CD4-positive, alpha-beta memory T cell (primary cell): ENCODE measurements at regions not wholly inside any gene's neighbourhood (a gene's known extent, or its start where the extent isn't known, plus 50 kb on each side); places are given as distances from the start of the nearest gene placed in this dataset.
"Not testable (repeated sequence)": the region's sequence is repeated elsewhere in the genome, so short reads cannot be mapped to it uniquely, and the experiment has no call there.

Experiments
- CTCF ChIA-PET: fragments of 350-600 bp; sonication (Branson Sonifier 250); formaldehyde crosslinking; loops from one replicate; lab custom pipeline; 2021; ENCODE audit warnings: inconsistent platforms; ENCODE audit not compliant: partially characterized antibody; lab: Charles Lee
- POLR2A ChIA-PET: fragments of 350-600 bp; sonication (Branson Sonifier 250); formaldehyde crosslinking; loops from one replicate; lab custom pipeline; 2021; ENCODE audit not compliant: partially characterized antibody; lab: Charles Lee
- DNase-seq, 5 donors: peaks; one replicate each; pipeline versions ENCODE4 v3.0.0 to v3.0.0-alpha.2; 2020 to 2022; ENCODE audit warnings: mixed read lengths in 1 of 5
- H3K27ac ChIP-seq: one replicate; pipeline ENCODE4 v1.7.0; 2013; ENCODE audit warnings: low read depth, low read length
- H3K27me3 ChIP-seq: 2 replicates; pipeline ENCODE4 v1.7.0; 2013; ENCODE audit warnings: mild to moderate bottlenecking, low read length, moderate library complexity; ENCODE audit not compliant: insufficient read depth
- H3K36me3 ChIP-seq: 2 replicates; pipeline ENCODE4 v1.7.0; 2013; ENCODE audit warnings: mild to moderate bottlenecking, low read length, moderate library complexity; ENCODE audit not compliant: insufficient read depth
- H3K4me1 ChIP-seq: 2 replicates; pipeline ENCODE4 v1.7.0; 2013; ENCODE audit warnings: mild to moderate bottlenecking, low read length, moderate library complexity; ENCODE audit not compliant: insufficient read depth
- H3K4me3 ChIP-seq, 2 donors: one replicate each; pipeline ENCODE4 v1.7.0; 2013; ENCODE audit warnings: low read length in 2 of 2, mild to moderate bottlenecking in 1 of 2
- H3K9me3 ChIP-seq, 2 donors: one replicate each; pipeline ENCODE4 v1.7.0; 2013; ENCODE audit warnings: low read length in 2 of 2, control low read depth in 1 of 2; ENCODE audit not compliant: control insufficient read depth in 1 of 2
- H3K27ac Mint-ChIP-seq, 7 donors: one replicate each; pipeline ENCODE4 v1.8.0; 2020 to 2021; ENCODE audit warnings: mixed read lengths in 7 of 7, mild to moderate bottlenecking in 6 of 7, inconsistent platforms in 3 of 7, moderate library complexity in 3 of 7
- H3K27me3 Mint-ChIP-seq, 2 donors: one replicate each; pipeline ENCODE4 v1.8.0; 2020 to 2021; ENCODE audit warnings: mixed read lengths in 2 of 2
- H3K36me3 Mint-ChIP-seq, 2 donors: one replicate each; pipeline ENCODE4 v1.8.0; 2020 to 2021; ENCODE audit warnings: mixed read lengths in 2 of 2, inconsistent platforms in 1 of 2, mild to moderate bottlenecking in 1 of 2
- H3K4me1 Mint-ChIP-seq, 4 donors: one replicate each; pipeline ENCODE4 v1.8.0; 2020 to 2021; ENCODE audit warnings: mixed read lengths in 4 of 4, mild to moderate bottlenecking in 1 of 4
- H3K4me3 Mint-ChIP-seq, 8 donors: one replicate each; pipeline ENCODE4 v1.8.0; 2020 to 2021; ENCODE audit warnings: mixed read lengths in 8 of 8, mild to moderate bottlenecking in 7 of 8, moderate library complexity in 6 of 8, inconsistent platforms in 3 of 8
- H3K9me3 Mint-ChIP-seq, 8 donors: one replicate each; pipeline ENCODE4 v1.8.0; 2020 to 2021; ENCODE audit warnings: mixed read lengths in 8 of 8, mild to moderate bottlenecking in 5 of 8, inconsistent platforms in 3 of 8, moderate library complexity in 1 of 8
- intact Hi-C: fragments of 100-400 bp; cut with micrococcal nuclease; formaldehyde crosslinking; loops from one replicate; pipeline ENCODE4 v1.15.1; 2023

DNA sequence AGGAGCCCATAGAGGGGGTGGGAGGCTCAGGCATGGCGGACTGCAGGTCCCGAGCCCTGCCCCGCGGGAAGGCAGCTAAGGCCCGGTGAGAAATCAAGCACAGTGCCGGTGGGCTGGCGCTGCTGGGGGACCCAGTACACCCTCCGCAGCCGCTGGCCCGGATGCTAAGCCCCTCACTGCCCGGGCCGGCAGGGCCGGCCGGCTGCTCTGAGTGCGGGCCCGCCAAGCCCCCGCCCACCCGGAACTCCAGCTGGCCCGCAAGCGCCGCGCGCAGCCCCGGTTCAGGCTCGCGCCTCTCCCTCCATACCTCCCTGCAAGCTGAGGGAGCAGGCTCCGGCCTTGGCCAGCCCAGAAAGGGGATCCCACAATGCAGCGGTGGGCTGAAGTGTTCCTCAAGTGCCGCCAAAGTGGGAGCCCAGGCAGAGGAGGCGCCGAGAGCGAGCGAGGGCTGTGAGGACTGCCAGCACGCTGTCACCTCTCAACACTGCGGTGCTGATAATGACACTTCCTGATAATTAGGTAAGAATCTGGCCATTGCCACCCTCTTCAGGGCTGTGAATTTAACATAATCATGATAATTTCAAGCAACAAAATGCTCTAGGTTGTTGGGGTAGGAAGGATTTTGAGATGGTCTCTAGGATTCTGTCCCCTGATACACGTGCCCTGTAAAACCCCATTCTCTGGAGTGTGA lies 74.7 kb upstream of the TBL1XR1 start:
- H3K36me3 ChIP-seq, H3K4me1 Mint-ChIP-seq, H3K4me3 ChIP-seq, POLR2A ChIA-PET, H3K27ac ChIP-seq, H3K27me3 ChIP-seq, H3K9me3 Mint-ChIP-seq, H3K36me3 Mint-ChIP-seq, H3K9me3 ChIP-seq, H3K27me3 Mint-ChIP-seq, H3K4me3 Mint-ChIP-seq, H3K27ac Mint-ChIP-seq, DNase-seq, intact Hi-C loops, CTCF ChIA-PET, H3K4me1 ChIP-seq: not testable (repeated sequence)

DNA sequence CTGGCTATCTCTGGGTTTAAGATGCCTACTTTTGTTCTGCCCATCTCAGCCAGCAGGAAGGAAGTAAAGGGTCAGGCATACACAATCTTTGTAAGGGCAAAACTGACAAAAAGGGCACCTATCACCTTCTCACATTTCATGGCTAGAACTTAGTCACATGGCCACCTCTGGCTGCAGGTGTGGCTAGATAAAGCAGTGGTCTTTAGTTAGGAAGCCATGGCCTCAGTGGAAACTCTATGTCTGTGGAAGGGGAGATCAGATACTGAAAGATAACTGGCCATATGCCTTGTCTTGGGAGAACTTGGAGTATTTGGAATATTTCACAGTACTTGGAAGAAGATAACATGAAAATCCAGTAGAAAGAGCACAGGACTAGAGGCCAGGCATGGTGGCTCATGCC lies 80.7 kb upstream of the TBL1XR1 start:
- DNase-seq, result no peak
- Mint-ChIP-seq H3K4me3 (no peak overlapping the region), H3K9me3 (no peaks in the 10 kb centered on the region), H3K4me1 (peaks cover 10 to 20% (median 16%) of the 10 kb centered on the region in 4 donors), H3K27me3 (no peaks in the 10 kb centered on the region), H3K27ac (no peak overlapping the region), H3K36me3 (no peaks in the 10 kb centered on the region)
- intact Hi-C loops, result no loop called here
- POLR2A ChIA-PET, result no interaction called here
- H3K27me3 ChIP-seq, result no peaks in the 10 kb centered on the region
- H3K4me1 ChIP-seq, result peaks cover 14% of the 10 kb centered on the region
- no peaks in the 10 kb centered on the region for H3K36me3 ChIP-seq
- no peak overlapping the region for H3K4me3 ChIP-seq
- no peak overlapping the region for H3K27ac ChIP-seq
- CTCF ChIA-PET, result no interaction called here
- no peaks in the 10 kb centered on the region for H3K9me3 ChIP-seq

DNA sequence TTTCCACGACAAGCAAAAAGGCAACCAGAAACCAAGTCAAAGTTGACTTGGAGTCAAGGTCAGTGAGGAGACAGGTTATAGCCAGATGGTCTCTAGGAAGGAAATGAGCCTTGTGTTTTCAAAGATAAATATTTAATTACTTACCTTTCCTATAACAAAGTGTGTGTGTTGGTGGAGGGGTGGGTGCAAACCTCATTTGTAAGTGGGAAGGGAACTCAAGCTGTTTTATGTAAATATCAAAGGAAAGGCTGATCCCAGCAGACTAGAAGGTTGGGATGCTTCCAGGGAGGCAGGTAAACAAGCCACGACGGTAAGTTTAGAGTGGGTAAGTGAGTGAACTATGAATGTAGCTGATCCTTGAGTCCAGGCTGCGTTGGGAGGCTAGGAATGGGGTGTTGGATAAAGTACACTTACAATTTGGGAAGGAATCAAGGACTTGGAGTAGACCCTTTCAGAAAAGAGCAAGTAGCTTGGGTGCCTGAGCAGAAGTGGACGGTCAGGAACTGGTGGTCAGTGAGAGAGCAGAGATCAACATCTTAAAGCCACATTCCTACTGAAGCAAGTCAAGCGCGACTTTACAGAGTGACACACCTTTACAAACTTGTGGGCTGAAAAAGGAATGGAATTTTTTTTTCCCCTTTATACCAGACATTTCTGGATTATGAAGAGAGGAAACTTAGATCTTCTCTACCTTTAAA lies 82.0 kb upstream of the TBL1XR1 start:
- Histone ChIP-seq H3K27ac (no peak overlapping the region), H3K4me1 (peaks cover 19% of the 10 kb centered on the region), H3K9me3 (no peaks in the 10 kb centered on the region), H3K4me3 (no peak overlapping the region), H3K36me3 (no peaks in the 10 kb centered on the region), H3K27me3 (no peaks in the 10 kb centered on the region)
- Mint-ChIP-seq H3K27ac (no peak overlapping the region), H3K4me1 (peaks cover 11 to 24% (median 18%) of the 10 kb centered on the region in 4 donors), H3K27me3 (no peaks in the 10 kb centered on the region), H3K36me3 (no peaks in the 10 kb centered on the region), H3K9me3 (no peaks in the 10 kb centered on the region), H3K4me3 (no peak overlapping the region)
- POLR2A ChIA-PET, result no interaction called here
- CTCF ChIA-PET, result no interaction called here
- DNase-seq, result no peak
- intact Hi-C loops, result no loop called here

DNA sequence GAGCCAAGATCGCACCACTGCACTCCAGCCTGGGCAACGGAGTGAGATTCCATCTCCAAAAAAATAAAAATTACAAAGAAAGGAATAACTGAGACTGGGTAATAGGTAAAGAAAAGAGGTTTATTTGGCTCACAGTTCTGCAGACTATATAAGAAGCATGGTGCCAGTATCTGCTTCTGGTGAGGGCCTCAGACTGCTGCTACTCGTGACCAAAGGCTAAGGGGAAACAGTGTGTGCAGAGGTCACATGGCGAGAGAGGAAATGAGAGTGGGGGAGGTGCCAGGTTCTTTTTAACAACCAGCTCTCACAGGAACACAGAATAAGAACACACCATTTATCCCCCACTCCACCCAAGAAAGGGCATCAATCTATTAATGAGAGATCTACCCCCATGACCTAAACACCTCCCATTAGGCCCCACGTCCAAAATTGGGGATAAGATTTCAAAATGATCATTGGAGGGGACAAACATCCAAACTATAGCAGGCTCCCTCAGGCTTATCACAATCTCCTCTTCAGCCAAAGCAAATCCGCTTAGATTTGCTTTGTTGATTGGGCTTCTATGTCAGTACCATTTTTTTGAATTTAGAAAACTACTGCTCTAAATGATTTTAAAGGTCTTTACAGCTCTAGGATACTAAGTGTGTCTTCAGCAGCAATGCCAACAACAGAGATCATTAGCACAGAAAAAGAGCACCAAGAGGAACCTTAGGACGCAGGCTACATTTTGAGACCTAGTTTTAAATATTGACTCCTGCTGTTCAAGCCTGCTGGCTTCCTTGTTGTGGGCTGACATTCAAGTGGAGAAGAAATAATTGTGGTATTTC lies 84.2 kb upstream of the TBL1XR1 start:
- ChIA-PET CTCF (no interaction called here), POLR2A (no interaction called here)
- no peak overlapping the region for H3K4me3 ChIP-seq
- H3K9me3 Mint-ChIP-seq, result no peaks in the 10 kb centered on the region
- no peaks in the 10 kb centered on the region for H3K36me3 Mint-ChIP-seq
- H3K27ac ChIP-seq, result no peak overlapping the region
- intact Hi-C loops, result no loop called here
- no peaks in the 10 kb centered on the region for H3K36me3 ChIP-seq
- no peak for DNase-seq
- peak overlapping the region in 4 of 7 donors; percentile 68 to 87 (median 76) for H3K27ac Mint-ChIP-seq
- H3K4me3 Mint-ChIP-seq, result peak overlapping the region in 3 of 8 donors; percentile 24 to 59 (median 32)
- H3K27me3 Mint-ChIP-seq, result no peaks in the 10 kb centered on the region
- H3K27me3 ChIP-seq, result no peaks in the 10 kb centered on the region
- H3K4me1 ChIP-seq, result peaks cover 24% of the 10 kb centered on the region
- H3K9me3 ChIP-seq, result no peaks in the 10 kb centered on the region
- H3K4me1 Mint-ChIP-seq, result peaks cover 16 to 34% (median 22%) of the 10 kb centered on the region in 4 donors

DNA sequence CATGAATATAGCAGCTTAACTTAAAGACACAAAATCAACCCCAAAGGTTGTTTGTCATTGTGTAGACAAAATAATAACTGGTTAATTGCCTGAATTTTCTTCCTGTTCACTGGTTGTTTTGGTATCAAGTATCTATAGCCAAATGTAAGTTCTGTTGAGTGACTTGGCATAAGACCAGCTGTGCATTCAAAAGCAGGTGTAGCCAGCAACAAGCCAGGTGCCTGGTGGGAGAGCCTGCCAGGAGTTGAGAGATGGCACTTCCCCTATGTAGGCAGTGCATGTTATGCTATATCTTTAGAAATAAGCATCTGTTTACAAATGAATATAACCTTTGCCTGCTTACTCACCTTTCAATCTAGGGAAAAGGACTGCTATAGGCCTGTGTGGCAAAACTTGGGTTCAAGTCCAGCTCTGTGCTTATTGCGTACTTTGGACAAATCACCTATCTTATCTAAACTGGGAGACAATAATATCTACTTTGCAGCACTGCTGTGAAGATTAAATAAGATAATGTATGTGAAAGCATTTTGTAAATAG lies 84.9 kb upstream of the TBL1XR1 start:
- H3K4me3 ChIP-seq, result no peak overlapping the region
- no peak for DNase-seq
- intact Hi-C loops, result no loop called here
- H3K4me1 ChIP-seq, result peaks cover 24% of the 10 kb centered on the region
- ChIA-PET POLR2A (no interaction called here), CTCF (interaction anchor here (0.6 kb wide), 1 partner anchor 50 kb away, joined by 3 read pairs; no protein-coding TSS in a partner anchor)
- no peaks in the 10 kb centered on the region for H3K36me3 ChIP-seq
- H3K27me3 ChIP-seq, result no peaks in the 10 kb centered on the region
- no peaks in the 10 kb centered on the region for H3K9me3 ChIP-seq
- H3K4me1 Mint-ChIP-seq, result peaks cover 16 to 34% (median 22%) of the 10 kb centered on the region in 4 donors
- peak overlapping the region in 2 of 7 donors; percentile 65 to 76 for H3K27ac Mint-ChIP-seq
- H3K27ac ChIP-seq, result no peak overlapping the region
- H3K9me3 Mint-ChIP-seq, result no peaks in the 10 kb centered on the region
- H3K36me3 Mint-ChIP-seq, result no peaks in the 10 kb centered on the region
- H3K4me3 Mint-ChIP-seq, result no peak overlapping the region
- no peaks in the 10 kb centered on the region for H3K27me3 Mint-ChIP-seq

DNA sequence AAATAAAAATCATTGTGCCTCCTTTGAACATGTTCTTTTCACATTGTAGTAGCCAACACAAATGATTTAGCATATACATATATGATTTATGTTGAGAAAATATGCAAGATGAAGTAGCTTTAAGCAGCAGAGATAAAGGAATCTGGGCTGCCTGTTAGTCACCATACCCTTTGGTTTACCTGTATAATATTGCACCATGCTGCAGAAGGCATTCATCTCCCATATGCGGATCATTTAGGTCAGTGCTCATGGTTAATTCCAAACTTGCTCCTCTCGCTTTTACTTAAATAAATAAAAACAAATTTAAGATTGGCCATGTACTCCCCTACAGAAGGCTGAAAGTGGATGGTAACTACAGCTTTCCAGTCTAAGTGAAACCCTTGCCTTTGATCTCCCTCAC lies 86.7 kb upstream of the TBL1XR1 start:
- ChIA-PET POLR2A (interaction anchor here (0.9 kb wide), 1 partner anchor 88 kb away, joined by 3 read pairs; no protein-coding TSS in a partner anchor), CTCF (interaction anchor here (0.6 kb wide), 1 partner anchor 310 kb away, joined by 4 read pairs; no protein-coding TSS in a partner anchor)
- intact Hi-C loops, result loop anchor here (2.0 kb wide), 1 partner anchor 83 kb away; no protein-coding TSS in a partner anchor
- Mint-ChIP-seq H3K4me3 (peak overlapping the region in 3 of 8 donors; percentile 8 to 65 (median 57)), H3K4me1 (peaks cover 16 to 34% (median 22%) of the 10 kb centered on the region in 4 donors), H3K27ac (peak overlapping the region in 1 of 7 donors; percentile 77), H3K9me3 (no peaks in the 10 kb centered on the region), H3K36me3 (no peaks in the 10 kb centered on the region), H3K27me3 (no peaks in the 10 kb centered on the region)
- no peaks in the 10 kb centered on the region for H3K36me3 ChIP-seq
- H3K4me1 ChIP-seq, result peaks cover 24% of the 10 kb centered on the region
- H3K27me3 ChIP-seq, result no peaks in the 10 kb centered on the region
- H3K9me3 ChIP-seq, result no peaks in the 10 kb centered on the region
- DNase-seq, result no peak
- H3K4me3 ChIP-seq, result no peak overlapping the region
- no peak overlapping the region for H3K27ac ChIP-seq
